Fibroblast of skin of back (primary cell): ENCODE measurements at regions not wholly inside any gene's neighbourhood (a gene's known extent, or its start where the extent isn't known, plus 50 kb on each side); places are given as distances from the start of the nearest gene placed in this dataset.
"Not testable (repeated sequence)": the region's sequence is repeated elsewhere in the genome, so short reads cannot be mapped to it uniquely, and the experiment has no call there.

Experiments
- DNase-seq: peaks from one replicate; pipeline ENCODE4 v3.0.0-alpha.2; 2013

DNA sequence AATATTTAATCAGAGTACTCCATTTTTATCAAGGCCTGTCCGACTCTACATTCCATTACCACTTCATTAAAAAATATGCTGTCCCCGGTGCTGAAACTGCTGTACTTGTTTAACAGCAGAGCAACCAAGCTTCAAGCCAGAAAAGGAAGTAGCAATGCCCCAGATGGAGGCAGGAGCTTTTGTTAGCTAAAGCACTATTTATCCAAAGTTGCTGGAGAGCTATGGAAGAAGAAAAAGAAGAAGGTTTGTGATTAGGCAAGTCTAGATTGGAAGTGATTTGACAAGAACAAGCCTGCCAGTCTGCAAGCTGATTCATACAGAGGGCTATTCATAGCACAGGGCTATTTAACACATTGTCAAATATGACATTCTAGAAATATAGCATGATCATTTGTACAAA, 160.9 kb upstream of the SPTLC3 start:
- peak; percentile 42 for DNase-seq

DNA sequence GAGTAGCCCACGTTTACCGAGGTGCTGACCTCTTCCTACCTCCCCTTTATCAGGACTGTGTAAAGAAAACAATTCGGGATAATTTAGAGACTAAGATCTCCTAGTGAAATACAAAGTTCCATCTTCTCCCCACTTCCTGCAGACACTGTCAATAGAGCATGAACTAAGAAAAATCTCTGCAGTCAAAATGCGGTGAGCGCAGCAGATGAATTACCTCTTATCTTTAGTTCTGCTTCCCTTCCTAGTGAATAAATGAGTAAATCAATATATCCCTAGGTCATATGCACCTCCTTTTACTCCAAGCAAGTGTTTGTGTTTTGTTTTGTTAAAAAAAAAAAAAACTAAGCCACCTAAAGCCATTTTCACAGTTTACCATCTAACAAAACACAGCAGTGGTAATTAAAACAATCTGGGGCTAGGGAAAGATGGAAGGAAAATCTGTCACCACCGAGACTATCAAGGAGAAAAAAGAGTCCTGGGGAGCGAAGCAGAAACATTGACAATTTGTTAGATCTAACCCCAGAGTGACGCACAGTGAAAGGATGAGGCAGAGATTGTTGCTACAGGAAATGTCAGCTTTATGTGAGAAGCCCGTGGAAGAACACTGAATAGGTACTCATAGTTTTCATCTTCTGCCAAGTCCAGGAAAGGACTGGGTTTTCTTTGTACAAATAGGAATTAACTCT, 159.4 kb upstream of the SPTLC3 start:
- no peak for DNase-seq

DNA sequence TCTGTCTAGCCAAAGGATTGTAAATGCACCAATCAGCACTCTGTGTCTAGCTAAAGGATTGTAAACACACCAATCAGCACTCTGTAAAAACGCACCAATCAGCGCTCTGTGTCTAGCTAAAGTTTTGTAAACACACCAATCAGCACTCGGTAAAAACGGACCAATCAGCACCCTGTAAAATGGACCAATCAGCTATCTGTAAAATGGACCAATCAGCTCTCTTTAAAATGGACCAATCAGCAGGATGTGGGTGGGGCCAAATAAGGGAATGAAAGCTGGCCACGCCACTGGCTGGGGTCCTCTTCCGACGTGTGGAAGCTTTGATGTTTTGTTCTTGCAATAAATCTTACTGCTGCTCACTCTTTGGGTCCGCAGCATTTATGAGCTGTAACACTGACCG, 151.1 kb upstream of the SPTLC3 start:
- not testable (repeated sequence) for DNase-seq

- no peak for DNase-seq
Observed at GRCh38 chr20:12860619-12861247, 148.0 kb upstream of the SPTLC3 start.

- DNase-seq, result no peak
Observed at GRCh38 chr20:12869669-12870068, 139.1 kb upstream of the SPTLC3 start.

DNA sequence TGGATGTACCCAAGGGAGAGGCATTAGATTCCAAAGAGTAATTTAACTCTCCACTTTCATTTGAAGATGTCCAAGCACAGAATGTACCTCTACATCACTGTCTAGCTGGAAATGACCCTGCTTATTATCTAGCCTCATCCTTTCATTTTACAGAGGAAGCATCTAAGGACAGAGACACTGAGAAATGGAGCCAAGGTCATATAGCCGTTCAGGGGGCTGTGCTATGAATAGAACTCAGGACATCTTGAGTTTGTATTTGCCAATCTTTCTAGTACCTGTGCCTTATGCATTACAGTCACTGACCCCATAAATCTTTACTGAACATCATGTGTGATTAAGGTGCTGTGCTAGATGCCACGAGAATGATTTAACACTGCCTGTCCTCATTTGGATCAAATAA, 138.2 kb upstream of the SPTLC3 start:
- DNase-seq, result no peak

DNA sequence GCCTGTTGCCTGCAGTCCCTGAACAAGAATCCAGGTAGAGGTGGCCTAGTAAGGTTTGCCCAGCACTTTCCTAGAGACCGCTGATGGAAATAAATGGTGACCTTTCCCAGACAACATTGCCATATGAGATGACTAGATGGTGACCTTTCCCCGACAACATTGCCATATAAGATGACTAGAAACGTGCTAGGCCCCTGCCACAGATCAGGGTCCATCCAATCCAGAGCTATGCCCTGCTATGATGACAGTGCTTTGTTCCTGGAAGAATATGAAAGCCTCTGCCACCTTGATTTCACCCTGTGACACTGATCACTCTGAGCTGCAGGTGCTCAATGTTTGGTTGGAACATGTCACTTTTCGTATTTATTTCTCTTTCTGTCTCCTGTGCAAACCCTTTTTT, 133.8 kb upstream of the SPTLC3 start:
- no peak for DNase-seq

- DNase-seq, result no peak
Observed at GRCh38 chr20:12875510-12875909, 133.3 kb upstream of the SPTLC3 start.

- DNase-seq, result peak; percentile 80
Observed at GRCh38 chr20:12882832-12883506, 125.8 kb upstream of the SPTLC3 start.

DNA sequence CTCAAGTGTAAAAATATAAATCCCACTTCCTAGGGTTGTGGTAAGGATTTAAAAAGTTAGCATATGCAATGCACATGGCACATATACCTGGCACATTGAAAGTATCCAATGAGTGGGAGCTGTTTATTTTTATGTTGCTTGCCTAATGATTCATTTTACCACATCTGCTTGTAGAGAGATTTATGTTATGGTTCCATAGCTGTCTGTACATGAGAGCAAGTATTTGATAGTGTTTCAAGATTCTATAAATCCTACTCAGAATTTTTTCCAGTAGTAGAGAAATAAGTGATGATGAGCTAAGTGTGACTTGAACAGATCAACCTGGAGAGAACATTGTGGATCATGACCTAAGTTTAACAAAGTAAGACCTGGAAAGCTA, 125.3 kb upstream of the SPTLC3 start:
- no peak for DNase-seq

DNA sequence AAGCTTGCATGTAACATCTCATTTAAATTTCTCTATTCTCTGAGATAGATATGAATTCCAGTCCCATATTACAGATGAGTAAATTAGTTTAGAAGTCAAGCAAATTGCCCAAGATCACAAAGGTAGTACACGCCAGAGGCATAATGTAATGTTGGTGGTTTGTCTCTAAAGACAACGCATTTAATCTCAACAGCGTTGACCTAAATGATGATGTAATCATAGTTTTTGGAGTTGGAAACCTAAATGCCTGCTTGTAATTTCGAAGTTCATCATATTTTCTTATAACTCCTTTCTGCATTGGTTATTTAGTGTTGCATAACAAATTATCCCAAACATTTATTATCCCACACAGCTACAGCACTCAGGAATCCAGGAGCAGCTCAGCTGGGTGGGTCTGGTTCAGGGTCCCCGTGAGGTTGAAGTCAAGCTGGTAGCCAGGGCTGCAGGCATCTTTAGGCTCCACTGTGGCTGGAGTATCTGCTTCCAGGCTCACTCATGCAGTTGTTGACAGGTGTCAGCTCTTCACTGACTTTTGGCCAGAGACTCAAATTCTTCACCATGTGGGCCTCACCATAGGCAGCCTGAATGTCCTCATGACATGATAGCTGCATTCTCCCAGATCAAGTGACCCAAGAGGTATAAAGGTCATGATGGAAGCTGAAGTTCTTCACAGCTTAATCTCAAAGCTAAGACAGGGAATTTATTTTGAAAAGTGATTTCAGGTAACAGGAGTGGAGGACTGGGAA, 122.0 kb upstream of the SPTLC3 start:
- no peak for DNase-seq

DNA sequence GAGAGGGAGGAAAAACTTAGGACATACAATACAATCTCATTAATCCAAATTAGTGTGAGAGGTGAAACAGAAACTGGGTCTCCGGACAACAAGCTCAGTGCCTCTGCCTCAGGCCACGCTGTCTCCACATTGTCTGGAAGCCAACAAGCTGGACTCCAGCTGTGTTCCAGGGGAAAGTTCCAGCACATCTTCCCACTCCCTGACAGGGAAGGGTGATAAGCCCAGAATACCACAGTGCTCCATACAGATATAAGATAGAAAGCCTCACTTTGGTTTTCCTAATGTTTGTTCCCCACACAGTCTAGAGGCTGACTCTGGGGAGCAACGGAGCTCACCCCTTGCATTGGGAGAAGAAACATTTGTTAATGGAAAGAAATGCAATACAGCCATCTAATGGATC, 117.1 kb upstream of the SPTLC3 start:
- no peak for DNase-seq

DNA sequence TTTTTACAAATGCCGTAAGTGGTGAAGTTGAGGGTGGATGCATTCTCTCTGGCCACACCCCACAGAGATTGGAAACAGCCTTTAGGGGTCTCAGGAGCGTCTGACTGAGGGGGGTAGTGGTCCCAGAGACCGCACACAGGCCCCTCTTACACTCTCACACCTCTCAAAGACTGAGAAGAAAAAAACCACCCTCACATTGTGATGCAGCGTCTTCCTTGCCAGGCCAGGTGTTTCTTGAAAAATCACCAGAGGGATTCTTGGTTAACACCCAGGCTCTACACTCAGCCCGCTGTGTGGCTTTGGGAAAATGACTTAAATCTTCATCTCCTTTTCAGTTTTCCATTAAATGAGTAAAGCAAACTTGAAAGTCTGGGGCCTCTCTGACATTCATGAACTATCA, 115.8 kb upstream of the SPTLC3 start:
- no peak for DNase-seq

- no peak for DNase-seq
Observed at GRCh38 chr20:12893653-12894052, 115.1 kb upstream of the SPTLC3 start.

GRCh38 chr20:12894089-12894488, 114.7 kb upstream of the SPTLC3 start:
- no peak for DNase-seq

GRCh38 chr20:12896180-12896579, 112.6 kb upstream of the SPTLC3 start:
- DNase-seq, result no peak

DNA sequence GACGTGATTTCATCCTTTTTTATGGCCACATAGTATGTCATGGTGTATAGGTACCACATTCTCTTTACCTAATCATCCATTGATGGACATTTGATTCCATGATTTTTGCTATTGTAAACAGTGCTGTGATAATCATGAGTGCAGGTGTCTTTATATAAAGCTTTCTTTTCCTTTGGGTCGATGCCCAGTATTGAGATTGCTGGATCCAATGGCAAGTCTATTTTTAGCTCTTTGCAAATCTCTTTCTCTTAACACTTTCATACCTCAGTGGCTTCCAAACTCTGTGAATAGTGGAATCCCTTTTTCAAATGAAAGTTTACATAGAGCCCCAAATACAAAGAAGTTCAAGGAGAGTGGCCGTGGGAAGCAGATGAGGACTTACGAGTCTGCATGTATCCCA, 105.8 kb upstream of the SPTLC3 start:
- no peak for DNase-seq

DNA sequence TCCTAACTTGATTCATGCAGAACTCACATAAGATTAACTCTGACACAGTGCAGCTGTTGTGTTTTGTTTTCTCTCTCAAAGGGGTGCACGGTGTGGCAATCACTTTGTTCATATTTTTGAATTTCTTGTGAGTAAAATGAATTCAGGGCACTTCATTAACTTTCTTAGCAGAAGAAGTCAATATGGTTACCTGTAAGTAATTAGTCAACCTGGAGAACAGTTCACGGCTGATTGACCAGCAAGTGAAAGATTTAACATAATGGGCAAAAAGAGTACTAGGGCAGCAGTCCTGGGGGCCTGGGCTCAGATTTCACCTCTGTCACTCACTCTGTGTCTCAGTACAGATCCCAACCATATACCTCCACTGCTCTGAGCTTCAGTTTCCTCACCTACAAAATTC, 102.4 kb upstream of the SPTLC3 start:
- no peak for DNase-seq

DNA sequence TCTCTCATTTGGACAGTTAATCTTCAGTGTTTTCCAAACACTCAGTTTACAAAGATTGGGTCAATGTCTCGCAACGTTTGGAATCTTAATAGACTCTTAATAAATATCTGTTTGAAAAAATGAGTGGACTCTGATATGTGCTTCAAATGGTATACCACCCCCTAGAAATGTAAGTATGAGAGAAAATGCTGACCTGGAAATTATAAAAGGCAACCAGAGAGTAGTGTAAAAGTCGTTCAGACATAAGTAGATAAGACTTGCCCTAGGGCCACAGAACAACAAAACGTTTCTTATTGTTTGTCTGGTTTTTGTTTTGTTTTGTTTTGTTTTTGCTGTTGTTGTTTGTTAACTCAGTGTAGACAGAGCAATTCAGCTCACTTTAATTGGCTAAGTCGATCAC, 97.4 kb upstream of the SPTLC3 start:
- DNase-seq, result no peak

- no peak for DNase-seq
Observed at GRCh38 chr20:12913781-12914443, 94.9 kb upstream of the SPTLC3 start.

GRCh38 chr20:12914804-12915203, 94.0 kb upstream of the SPTLC3 start:
- DNase-seq, result no peak

DNA sequence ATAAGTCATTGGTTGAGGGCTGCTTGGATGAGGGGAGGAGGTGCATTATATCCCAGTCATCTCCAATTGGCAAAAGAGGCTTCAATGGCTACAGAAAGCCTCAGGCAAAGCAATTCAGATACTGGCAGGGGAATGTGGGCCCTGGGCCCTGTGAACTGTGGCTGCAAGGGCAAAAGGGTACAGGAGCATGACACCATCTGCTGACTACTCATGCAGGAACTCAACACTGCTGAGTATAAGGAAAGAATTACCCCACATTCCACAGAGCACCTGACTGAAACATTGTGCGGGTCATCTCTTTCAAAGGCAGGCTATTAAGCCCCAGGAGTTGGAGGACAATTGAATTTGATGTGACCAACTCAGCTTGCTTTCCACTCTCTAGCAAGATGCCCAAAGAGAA, 92.1 kb upstream of the SPTLC3 start:
- DNase-seq, result no peak

DNA sequence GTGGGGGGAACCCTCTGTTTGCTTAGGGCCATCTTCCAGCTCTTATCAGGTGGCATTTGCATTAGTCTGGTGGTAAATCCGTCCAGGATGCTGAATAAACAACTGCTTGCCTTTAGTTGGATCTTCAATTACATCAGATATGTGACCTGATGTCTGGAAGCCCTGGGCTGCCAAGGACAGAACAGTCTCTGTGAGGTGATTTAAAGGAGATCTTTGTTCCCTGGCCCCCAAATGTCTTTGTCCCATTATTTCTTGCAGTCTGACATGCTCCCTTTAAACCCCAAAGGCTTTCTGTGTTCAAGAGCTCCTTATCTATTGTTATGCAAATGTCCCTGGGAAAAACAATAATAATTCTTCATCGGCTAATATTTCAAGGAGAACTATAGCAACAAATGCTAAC, 84.6 kb upstream of the SPTLC3 start:
- no peak for DNase-seq
